ENCODE measurements at regions not wholly inside any gene's neighbourhood (a gene's known extent, or its start where the extent isn't known, plus 50 kb on each side); places are given as distances from the start of the nearest gene placed in this dataset.

GRCh38 chr21:40901691-40902090 lies 54.7 kb upstream of the DSCAM start:
- no peak for DNase-seq

DNA sequence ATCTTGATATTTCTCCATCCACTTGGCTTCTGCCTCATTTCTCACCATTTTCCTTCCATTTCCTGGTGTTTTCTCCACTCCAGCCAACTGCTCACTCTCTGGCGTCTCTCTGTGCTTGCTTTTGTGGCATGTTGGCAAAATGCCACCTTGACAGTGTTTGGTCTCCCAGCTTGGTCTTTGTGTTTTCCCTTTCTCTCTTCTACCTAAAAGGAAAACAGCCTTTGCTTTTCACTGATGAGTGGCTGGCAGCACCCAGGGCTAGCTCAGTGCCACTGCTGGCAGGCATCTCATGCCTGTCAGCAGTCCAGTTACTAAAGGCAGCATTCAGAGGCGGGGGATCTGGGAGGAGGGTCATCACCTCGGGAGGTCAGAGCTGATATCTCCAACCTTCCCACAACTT lies 55.3 kb upstream of the DSCAM start:
- no peak for DNase-seq

- DNase-seq: no peak
Measured at GRCh38 chr21:40902993-40903392, 56.0 kb upstream of the DSCAM start.

- DNase-seq: no peak
Measured at GRCh38 chr21:40905251-40905650, 58.3 kb upstream of the DSCAM start.

DNA sequence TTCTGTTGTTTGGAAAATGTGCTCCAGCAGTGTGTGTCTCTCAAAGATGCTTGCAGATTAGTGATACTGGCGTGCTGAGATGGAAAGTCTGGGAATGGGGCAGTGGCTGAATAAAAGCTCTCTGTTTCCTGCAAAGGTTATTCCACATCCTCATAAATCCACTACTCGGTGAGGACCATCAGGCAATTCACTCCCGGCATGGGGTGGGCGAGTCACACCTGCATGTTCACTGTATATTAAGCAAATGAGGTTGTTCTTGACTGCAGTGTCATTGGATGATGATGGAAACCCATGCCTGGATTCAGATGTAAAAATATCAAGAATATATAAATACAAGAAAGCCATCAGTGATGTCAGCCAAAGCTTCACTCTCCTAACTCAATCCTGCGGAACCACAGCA lies 65.4 kb upstream of the DSCAM start:
- no peak for DNase-seq

GRCh38 chr21:40915114-40915513 lies 68.2 kb upstream of the DSCAM start:
- no peak for DNase-seq

DNA sequence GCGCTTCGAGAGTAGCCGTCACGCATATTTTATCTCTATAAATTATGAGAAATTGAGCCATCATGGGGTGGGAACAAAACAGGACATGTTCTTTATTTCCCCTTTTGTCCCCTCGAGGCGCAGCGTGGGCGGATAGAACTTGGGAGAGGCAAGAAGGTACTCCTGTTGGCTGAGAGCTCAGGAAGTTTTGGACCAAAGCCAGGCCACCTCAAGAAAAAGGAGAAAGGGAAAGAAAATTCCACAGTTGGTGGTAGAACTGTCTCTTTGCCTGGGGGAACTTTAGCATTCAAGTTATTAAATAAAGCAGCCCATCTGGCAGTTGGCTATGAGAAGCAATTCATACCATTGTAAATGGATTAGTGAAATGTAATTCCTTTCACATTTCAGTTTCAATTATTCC lies 76.4 kb upstream of the DSCAM start:
- DNase-seq: peak in 1 of 2 experiments; percentile 44

- no peak for DNase-seq
Measured at GRCh38 chr21:40923901-40924300, 76.9 kb upstream of the DSCAM start.

GRCh38 chr21:40924641-40925040 lies 77.7 kb upstream of the DSCAM start:
- DNase-seq: no peak

DNA sequence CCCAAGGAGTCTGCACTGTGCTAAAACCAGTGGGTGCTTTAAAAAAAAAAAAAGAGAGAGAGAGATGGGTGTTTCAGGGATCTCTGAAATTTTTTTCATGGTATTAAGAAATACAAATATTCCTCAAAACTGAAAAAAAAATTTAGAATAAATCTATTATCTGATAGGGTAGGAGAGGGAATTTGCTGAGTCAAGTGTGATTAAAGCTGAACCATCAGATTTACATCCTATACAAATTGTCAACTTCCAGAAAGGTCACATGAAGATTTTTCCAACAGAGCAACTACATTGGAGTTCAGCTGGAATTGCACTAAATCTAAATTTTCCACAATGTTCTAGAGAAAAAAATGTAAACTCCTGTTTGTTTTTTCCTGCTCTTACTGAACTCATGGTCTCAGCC lies 79.3 kb upstream of the DSCAM start:
- DNase-seq: no peak

DNA sequence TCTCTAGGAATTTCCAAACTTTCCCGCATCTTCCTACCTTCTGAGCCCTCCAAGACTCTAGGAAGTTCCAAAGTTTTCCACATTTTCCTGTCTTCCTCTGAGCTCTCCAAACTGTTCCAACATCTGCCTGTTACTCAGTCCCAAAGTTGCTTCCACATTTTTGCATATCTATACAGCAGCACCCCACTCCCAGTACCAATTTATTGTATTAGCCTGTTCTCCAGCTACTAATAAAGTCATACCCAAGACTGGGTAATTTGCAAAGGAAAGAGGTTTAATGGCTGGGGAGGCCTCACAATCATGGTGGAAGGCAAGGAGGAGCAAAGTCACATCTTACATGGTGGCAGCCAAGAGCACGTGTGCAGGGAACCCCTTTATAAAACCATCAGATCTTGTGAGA lies 82.9 kb upstream of the DSCAM start:
- DNase-seq: no peak

DNA sequence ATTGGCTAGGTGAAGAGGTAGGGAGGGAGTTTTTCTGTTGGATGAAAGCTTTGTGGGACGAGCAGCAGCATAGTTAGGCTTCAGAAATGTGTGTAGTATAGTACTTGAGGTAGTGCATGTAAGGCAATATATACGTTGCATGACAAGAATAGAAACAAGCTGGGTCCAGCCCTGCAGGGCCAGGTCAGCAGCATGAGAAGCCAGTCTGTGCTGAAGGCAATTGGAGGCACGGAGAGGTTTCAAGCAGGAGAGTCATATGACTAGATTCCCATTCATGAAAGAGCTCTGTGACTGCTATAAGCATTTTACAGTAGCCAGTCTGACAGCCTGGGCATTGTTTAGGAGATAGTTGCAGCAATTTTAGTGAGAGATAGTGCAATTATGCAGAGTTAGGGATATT lies 84.2 kb upstream of the DSCAM start:
- no peak for DNase-seq

DNA sequence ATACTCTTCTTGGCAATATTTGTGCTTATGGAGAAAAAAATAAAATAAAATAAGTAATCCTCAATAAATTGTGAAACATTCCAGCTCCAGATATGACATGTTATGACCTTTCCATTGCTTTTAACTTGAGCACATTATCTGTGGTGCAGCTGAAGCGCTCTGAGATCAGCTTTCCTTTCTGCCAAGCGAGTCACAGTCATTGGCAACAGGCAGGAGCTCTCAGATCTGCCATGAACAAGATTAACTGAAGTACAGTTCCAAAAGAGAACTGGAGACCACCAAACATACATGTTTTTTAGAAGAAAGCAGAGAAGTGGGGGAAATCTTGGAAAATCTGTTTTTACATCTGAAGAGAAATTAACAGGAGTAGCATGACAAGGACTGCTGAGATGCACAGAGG lies 89.2 kb upstream of the DSCAM start:
- no peak for DNase-seq

- DNase-seq: no peak
Measured at GRCh38 chr21:40936771-40937261, 89.9 kb upstream of the DSCAM start.

DNA sequence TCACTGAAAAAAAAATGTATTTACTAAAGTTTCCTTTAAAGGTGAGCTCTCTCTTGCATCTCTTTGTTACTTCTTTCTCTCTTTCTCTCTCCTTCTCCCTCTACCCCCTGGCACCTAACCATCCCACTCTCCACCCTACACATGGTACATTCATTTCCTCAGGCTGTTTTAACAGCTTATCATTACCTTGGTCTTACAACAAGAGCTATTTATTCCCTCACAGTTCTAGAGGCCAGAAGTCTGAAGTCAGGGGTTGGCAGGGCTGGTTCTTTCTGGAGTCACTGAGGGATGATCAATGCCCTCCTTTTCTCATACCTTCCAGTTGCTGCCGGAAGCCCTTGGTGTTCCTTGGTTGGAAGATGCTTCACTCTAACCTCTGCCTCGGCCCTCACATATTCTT lies 91.1 kb upstream of the DSCAM start:
- no peak for DNase-seq

DNA sequence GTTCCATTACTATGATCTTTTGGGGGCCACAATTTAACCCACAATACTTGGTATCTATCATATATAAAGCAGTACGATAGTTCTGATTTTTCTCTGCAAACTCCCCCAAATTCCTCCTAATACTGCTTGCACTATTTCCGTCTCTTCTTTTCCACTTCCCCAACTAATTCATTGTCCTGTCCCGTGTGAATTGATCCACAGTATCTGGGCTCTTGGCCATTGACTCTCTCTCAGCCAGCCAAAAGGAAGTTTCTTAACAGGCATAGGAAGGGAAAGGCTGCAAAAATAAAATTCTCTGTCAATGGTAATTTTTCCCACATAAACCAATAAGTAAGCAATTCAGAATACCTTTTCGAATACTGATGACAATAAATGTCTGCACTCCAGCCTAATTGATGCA lies 91.7 kb upstream of the DSCAM start:
- no peak for DNase-seq

- no peak for DNase-seq
Measured at GRCh38 chr21:40947713-40948112, 100.8 kb upstream of the DSCAM start.

DNA sequence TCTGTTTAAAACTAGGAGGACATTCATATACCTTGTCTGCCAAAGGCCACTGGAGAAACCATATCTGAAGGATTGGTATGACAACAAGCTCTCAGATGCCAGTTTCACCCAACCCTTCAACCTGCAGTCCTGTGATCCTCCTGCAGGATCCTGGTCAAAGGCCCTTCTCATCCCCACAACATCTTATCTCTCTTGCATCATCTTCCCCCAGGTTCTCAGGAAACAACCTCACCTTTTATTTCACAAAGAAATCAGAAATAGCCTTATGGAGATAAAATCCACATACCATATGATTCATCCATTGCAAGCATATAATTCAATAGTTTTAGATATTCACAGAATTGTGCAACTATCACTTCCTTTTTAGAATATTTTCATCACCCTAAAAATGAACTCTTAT lies 104.0 kb upstream of the DSCAM start:
- no peak for DNase-seq

DNA sequence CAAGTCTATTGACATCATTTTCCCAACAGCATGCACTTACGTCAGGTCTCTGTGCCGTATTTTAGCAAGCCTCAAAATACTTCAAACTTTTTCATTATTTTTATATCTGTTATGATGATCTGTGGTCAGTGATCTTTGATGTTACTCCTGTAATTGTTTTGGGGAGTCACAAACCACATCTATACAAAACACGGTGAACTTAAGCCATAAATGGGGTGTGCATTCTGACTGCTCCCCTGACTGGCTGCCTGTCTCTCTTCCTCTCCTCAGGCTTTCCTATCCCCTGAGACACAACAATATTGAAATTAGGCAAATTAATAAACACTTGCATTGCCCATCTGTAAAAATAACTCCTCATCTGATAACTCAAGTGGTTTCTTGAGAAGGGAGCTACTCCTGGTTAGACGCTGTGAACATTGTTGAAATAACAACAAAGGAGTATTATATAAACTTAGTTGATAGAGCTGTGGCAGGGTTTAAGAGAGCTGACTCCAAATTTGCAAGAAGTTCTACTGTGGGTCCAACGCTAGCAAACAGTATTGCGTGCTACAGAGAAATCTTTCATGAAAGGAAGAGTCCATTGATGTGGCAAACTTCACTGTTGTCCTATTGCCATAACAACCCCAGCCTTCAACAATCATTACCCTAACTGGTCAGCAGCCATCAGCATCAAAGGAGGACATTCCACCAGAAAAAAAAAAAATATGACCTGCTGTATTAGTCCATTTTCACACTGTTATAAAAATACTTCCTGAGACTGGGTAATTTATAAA lies 105.8 kb upstream of the DSCAM start:
- no peak for DNase-seq

GRCh38 chr21:40964691-40965090 lies 117.7 kb upstream of the DSCAM start:
- DNase-seq: no peak

GRCh38 chr21:40967771-40968170 lies 120.8 kb upstream of the DSCAM start:
- DNase-seq: peak in 1 of 2 experiments; percentile 13

- no peak for DNase-seq
Measured at GRCh38 chr21:40972151-40972550, 125.2 kb upstream of the DSCAM start.

- no peak for DNase-seq
Measured at GRCh38 chr21:40976198-40977109, 129.5 kb upstream of the DSCAM start.

- DNase-seq: peak; percentile 72 to 96
Measured at GRCh38 chr21:40985370-40985769, 138.4 kb upstream of the DSCAM start.
